ENCODE measurements at regions not wholly inside any gene's neighbourhood (a gene's known extent, or its start where the extent isn't known, plus 50 kb on each side); places are given as distances from the start of the nearest gene placed in this dataset.
A peak's percentile ranks its signal among the peaks of the same experiment; 100 is the strongest.

DNA sequence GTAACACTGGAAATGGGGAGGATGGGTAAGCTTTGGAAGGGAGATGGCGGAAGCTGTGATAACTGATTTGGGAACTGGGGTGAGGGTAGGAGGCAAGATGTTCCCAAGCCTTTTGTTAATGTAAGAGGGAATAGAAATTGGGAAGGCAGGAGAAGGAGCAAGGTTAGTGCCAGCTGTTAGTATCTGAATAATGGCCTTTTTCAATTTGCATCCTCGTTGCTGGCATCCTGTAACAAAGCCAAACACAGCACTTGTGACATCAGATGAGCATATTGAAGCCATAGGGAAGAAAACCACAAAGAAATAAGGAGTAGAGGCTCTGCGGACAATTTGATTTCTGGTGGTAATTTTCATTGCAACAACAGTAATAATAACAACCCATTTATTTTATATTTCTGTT lies 70.9 kb upstream of the CLMP start:
- H3K27ac ChIP-seq, result no peak overlapping the region
- TF ChIP-seq, protein P1, sequence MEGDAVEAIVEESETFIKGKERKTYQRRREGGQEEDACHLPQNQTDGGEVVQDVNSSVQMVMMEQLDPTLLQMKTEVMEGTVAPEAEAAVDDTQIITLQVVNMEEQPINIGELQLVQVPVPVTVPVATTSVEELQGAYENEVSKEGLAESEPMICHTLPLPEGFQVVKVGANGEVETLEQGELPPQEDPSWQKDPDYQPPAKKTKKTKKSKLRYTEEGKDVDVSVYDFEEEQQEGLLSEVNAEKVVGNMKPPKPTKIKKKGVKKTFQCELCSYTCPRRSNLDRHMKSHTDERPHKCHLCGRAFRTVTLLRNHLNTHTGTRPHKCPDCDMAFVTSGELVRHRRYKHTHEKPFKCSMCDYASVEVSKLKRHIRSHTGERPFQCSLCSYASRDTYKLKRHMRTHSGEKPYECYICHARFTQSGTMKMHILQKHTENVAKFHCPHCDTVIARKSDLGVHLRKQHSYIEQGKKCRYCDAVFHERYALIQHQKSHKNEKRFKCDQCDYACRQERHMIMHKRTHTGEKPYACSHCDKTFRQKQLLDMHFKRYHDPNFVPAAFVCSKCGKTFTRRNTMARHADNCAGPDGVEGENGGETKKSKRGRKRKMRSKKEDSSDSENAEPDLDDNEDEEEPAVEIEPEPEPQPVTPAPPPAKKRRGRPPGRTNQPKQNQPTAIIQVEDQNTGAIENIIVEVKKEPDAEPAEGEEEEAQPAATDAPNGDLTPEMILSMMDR (IDR thresholded peaks at IDR 0.05), result no peak
- no peak for TF ChIP-seq POLR2A (IDR thresholded peaks at IDR 0.05)
- intact Hi-C loops (cut with DNase I), result no loop called here
- no peaks in the 10 kb centered on the region for H3K27me3 ChIP-seq
- DNase-seq, result no peak
- H3K9me3 ChIP-seq (replicated peaks in 1 of 3), result no peaks in the 10 kb centered on the region
- 76 to 82% (median 81%) methylated on average over 3 of the region's 3 CpGs for WGBS, 4 donors
- H3K4me1 ChIP-seq (replicated peaks in 1 of 2), result peaks cover 0 to 6% of the 10 kb centered on the region in 2 donors
- no peak overlapping the region for H3K4me3 ChIP-seq
- no peaks in the 10 kb centered on the region for H3K36me3 ChIP-seq (replicated peaks in 1 of 2)

DNA sequence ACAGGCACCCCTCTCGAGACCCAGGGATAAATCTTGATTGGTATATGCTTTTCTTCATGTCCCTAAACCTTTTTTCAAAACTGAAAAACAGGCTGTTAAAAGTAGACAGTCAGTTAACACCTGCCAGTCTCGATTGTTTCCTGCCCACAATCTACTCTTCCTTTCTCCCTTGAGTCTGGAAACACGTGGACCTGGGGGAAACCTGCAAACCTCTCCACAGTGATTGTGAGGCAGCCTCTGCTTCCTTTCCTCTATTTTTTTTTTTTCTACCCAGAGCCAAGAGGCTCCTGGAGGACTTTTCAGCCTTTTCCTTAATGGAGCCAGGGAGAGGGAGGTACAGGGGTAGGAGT lies 69.4 kb upstream of the CLMP start:
- intact Hi-C loops (cut with DNase I), result no loop called here
- Histone ChIP-seq H3K27me3 (no peaks in the 10 kb centered on the region), H3K36me3 (replicated peaks in 1 of 2) (no peaks in the 10 kb centered on the region), H3K9me3 (replicated peaks in 1 of 3) (no peaks in the 10 kb centered on the region), H3K27ac (no peak overlapping the region), H3K4me1 (replicated peaks in 1 of 2) (peaks cover 0 to 6% of the 10 kb centered on the region in 2 donors), H3K4me3 (no peak overlapping the region)
- TF ChIP-seq, protein P1 (IDR thresholded peaks at IDR 0.05), result no peak
- no peak for TF ChIP-seq POLR2A (IDR thresholded peaks at IDR 0.05)
- 62 to 73% (median 65%) methylated on average over 3 of the region's 3 CpGs for WGBS, 4 donors
- no peak for DNase-seq

DNA sequence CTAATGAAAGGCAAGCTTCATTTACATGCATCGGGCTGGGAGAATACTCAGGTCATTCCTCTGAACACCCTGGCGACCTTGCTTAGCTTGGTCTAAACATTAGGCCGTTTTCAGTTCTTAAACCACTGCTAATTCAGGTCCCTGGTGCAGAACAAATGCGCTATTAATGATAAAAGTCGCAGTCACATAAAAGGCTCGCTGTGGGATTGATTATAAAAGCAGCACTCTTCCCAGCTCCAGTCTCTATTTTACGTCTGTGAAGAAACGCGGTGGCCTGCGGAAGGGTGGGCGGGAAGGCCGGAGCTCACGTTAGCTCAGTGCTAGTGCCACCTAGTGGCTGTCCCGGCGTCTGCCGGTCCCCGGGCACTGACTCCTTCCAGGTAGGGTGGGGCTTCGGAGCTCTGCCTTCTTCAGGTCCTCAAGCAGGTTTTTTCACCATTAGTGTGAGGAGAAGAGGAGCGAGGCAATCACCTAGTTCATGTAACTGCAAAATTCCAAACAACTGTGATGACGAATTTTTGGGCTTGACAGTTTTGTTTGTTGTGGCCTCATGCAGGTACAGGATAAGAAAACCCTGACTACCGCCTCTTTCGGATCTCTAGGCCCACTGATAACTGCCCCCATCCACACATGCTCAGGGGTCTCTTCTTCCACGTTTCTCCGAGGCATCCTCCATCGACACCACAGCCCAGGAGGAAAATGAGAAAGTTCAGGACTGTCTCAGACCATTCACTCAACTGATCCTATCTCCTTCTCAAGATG lies 66.5 kb upstream of the CLMP start:
- DNase-seq, result peak; percentile 80 to 91 (median 87)
- no peak for TF ChIP-seq POLR2A (IDR thresholded peaks at IDR 0.05)
- TF ChIP-seq, protein P1 (IDR thresholded peaks at IDR 0.05), result peak; percentile 71 to 92 (median 82)
- Histone ChIP-seq H3K4me1 (replicated peaks in 1 of 2) (peaks cover 0 to 3% of the 10 kb centered on the region in 2 donors), H3K4me3 (peak overlapping the region in 1 of 4 donors; percentile 24), H3K27me3 (no peaks in the 10 kb centered on the region), H3K27ac (no peak overlapping the region), H3K36me3 (replicated peaks in 1 of 2) (no peaks in the 10 kb centered on the region), H3K9me3 (replicated peaks in 1 of 3) (no peaks in the 10 kb centered on the region)
- 12 to 19% (median 15%) methylated on average over 25 of the region's 25 CpGs for WGBS, 4 donors
- intact Hi-C loops (cut with DNase I), result no loop called here

DNA sequence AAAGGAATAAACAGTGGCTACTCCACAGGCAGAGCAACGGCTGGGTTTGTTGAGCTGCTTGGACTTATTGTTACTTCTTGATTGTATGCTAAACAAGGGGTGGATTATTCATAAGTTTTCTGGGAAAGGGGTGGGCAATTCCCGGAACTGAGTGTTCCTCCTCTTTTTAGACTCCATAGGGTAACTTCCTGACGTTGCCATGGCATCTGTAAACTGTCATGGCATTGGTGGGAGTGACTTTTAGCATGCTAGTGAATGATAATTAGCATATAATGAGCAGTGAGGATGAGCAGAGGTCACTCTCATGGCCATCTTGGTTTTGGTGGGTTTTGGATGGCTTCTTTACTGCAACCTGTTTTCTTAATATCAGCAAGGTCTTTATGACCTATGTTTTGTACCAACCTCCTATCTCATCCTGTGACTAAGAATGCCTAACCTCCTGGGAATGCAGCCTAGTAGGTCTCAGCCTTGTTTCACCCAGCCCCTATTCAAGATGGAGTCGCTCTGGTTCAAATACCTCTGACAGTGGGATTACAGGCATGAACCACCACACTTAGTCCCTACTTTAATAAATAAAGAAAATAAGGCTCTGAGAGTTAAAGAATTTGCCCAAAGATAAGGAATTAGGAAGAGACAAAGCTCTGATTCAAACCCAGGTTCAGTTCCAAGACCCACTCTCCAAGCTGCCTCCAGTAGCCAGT lies 65.6 kb upstream of the CLMP start:
- no peak overlapping the region for H3K27ac ChIP-seq
- H3K4me3 ChIP-seq, result peak overlapping the region in 1 of 4 donors; percentile 24
- intact Hi-C loops (cut with DNase I), result no loop called here
- H3K36me3 ChIP-seq (replicated peaks in 1 of 2), result no peaks in the 10 kb centered on the region
- H3K27me3 ChIP-seq, result no peaks in the 10 kb centered on the region
- TF ChIP-seq POLR2A (IDR thresholded peaks at IDR 0.05), result no peak
- no peak for DNase-seq
- no peaks in the 10 kb centered on the region for H3K9me3 ChIP-seq (replicated peaks in 1 of 3)
- H3K4me1 ChIP-seq (replicated peaks in 1 of 2), result no peaks in the 10 kb centered on the region
- 72 to 83% (median 81%) methylated on average over 4 of the region's 4 CpGs for WGBS, 4 donors

Measured in adrenal gland (tissue), 9 donors.